ENCODE measurements at regions not wholly inside any gene's neighbourhood (a gene's known extent, or its start where the extent isn't known, plus 50 kb on each side); places are given as distances from the start of the nearest gene placed in this dataset.

- Histone ChIP-seq H3K4me3 (ENCODE audit: low read depth in 1 of 3, low read length in 3 of 3) (no peak overlapping the region), H3K27ac (ENCODE audit: low read depth in 1 of 2, low read length in 2 of 2) (no peak overlapping the region), H3K27me3 (ENCODE audit: control insufficient read depth in 4 of 4, insufficient read depth in 4 of 4, low read length in 3 of 4) (no peaks in the 10 kb centered on the region), H3K36me3 (ENCODE audit: control insufficient read depth in 4 of 4, insufficient read depth in 3 of 4, low read depth in 1 of 4, low read length in 3 of 4) (no peaks in the 10 kb centered on the region), H3K4me1 (ENCODE audit: control insufficient read depth in 4 of 4, insufficient read depth in 4 of 4, low read length in 3 of 4) (no peaks in the 10 kb centered on the region), H3K9me3 (ENCODE audit: control insufficient read depth in 4 of 4, low read length in 3 of 4) (no peaks in the 10 kb centered on the region), H3K9ac (ENCODE audit: low read depth in 1 of 2, low read length in 2 of 2) (no peak overlapping the region)
- no peak for DNase-seq (ENCODE audit: low spot score)
- TF ChIP-seq CTCF (IDR thresholded peaks at IDR 0.05; ENCODE audit: low read depth, low read length, missing input control): no peak
- TF ChIP-seq YY1 (IDR thresholded peaks at IDR 0.05): no peak
- no peak for TF ChIP-seq RXRA (IDR thresholded peaks at IDR 0.05)
- TF ChIP-seq NR2F2 (IDR thresholded peaks at IDR 0.05): no peak
- TF ChIP-seq HNF4G (IDR thresholded peaks at IDR 0.05): no peak
- no peak for TF ChIP-seq TAF1 (conservative IDR thresholded peaks at IDR 0.05)
- no peak for TF ChIP-seq JUND (IDR thresholded peaks at IDR 0.05)
- TF ChIP-seq HNF4A (conservative IDR thresholded peaks at IDR 0.05): no peak
- no peak for TF ChIP-seq FOXA2 (IDR thresholded peaks at IDR 0.05)
- TF ChIP-seq EGR1 (IDR thresholded peaks at IDR 0.05; ENCODE audit: low read depth in 2 of 2): no peak
- TF ChIP-seq FOXA1 (IDR thresholded peaks at IDR 0.05): no peak
- no peak for TF ChIP-seq SP1 (IDR thresholded peaks at IDR 0.05)
- WGBS: 72% methylated on average over 1 of the region's 1 CpG
These were observed 711.1 kb downstream of the EPHA7 start for GRCh38 chr6:92708270-92708669.

GRCh38 chr6:92706976-92707375 lies 712.4 kb downstream of the EPHA7 start:
- H3K36me3 ChIP-seq (ENCODE audit: control insufficient read depth in 4 of 4, insufficient read depth in 3 of 4, low read depth in 1 of 4, low read length in 3 of 4): no peaks in the 10 kb centered on the region
- no peaks in the 10 kb centered on the region for H3K9me3 ChIP-seq (ENCODE audit: control insufficient read depth in 4 of 4, low read length in 3 of 4)
- no peaks in the 10 kb centered on the region for H3K27me3 ChIP-seq (ENCODE audit: control insufficient read depth in 4 of 4, insufficient read depth in 4 of 4, low read length in 3 of 4)
- no peak for TF ChIP-seq GABPA (IDR thresholded peaks at IDR 0.05 in 1 of 2, conservative IDR thresholded peaks at IDR 0.05 in 1 of 2)
- TF ChIP-seq NR2F2 (IDR thresholded peaks at IDR 0.05): no peak
- no peak for TF ChIP-seq FOXA1 (IDR thresholded peaks at IDR 0.05)
- no peak for TF ChIP-seq RAD21 (IDR thresholded peaks at IDR 0.05)
- no peak for TF ChIP-seq ATF3 (IDR thresholded peaks at IDR 0.05)
- TF ChIP-seq HNF4A (conservative IDR thresholded peaks at IDR 0.05): no peak
- TF ChIP-seq FOXA2 (IDR thresholded peaks at IDR 0.05): no peak
- no peak overlapping the region for H3K9ac ChIP-seq (ENCODE audit: low read depth in 1 of 2, low read length in 2 of 2)
- DNase-seq (ENCODE audit: low spot score): no peak
- H3K27ac ChIP-seq (ENCODE audit: low read depth in 1 of 2, low read length in 2 of 2): no peak overlapping the region
- H3K4me1 ChIP-seq (ENCODE audit: control insufficient read depth in 4 of 4, insufficient read depth in 4 of 4, low read length in 3 of 4): no peaks in the 10 kb centered on the region
- no peak overlapping the region for H3K4me3 ChIP-seq (ENCODE audit: low read depth in 1 of 3, low read length in 3 of 3)

GRCh38 chr6:92701425-92702096 lies 717.8 kb downstream of the EPHA7 start:
- no peaks in the 10 kb centered on the region for H3K4me1 ChIP-seq (ENCODE audit: control insufficient read depth in 4 of 4, insufficient read depth in 4 of 4, low read length in 3 of 4)
- H3K9me3 ChIP-seq (ENCODE audit: control insufficient read depth in 4 of 4, low read length in 3 of 4): no peaks in the 10 kb centered on the region
- H3K27ac ChIP-seq (ENCODE audit: low read depth in 1 of 2, low read length in 2 of 2): no peak overlapping the region
- H3K27me3 ChIP-seq (ENCODE audit: control insufficient read depth in 4 of 4, insufficient read depth in 4 of 4, low read length in 3 of 4): no peaks in the 10 kb centered on the region
- H3K9ac ChIP-seq (ENCODE audit: low read depth in 1 of 2, low read length in 2 of 2): no peak overlapping the region
- no peaks in the 10 kb centered on the region for H3K36me3 ChIP-seq (ENCODE audit: control insufficient read depth in 4 of 4, insufficient read depth in 3 of 4, low read depth in 1 of 4, low read length in 3 of 4)
- 86% methylated on average over 10 of the region's 10 CpGs for WGBS
- no peak for TF ChIP-seq SP1 (IDR thresholded peaks at IDR 0.05)
- no peak for TF ChIP-seq HNF4A (conservative IDR thresholded peaks at IDR 0.05)
- no peak for TF ChIP-seq RXRA (IDR thresholded peaks at IDR 0.05)
- no peak for TF ChIP-seq JUND (IDR thresholded peaks at IDR 0.05)
- no peak for TF ChIP-seq FOXA1 (IDR thresholded peaks at IDR 0.05)
- H3K4me3 ChIP-seq (ENCODE audit: low read depth in 1 of 3, low read length in 3 of 3): no peak overlapping the region
- no peak for DNase-seq (ENCODE audit: low spot score)

All from liver (tissue), 8 donors.